ENCODE measurements at regions not wholly inside any gene's neighbourhood (a gene's known extent, or its start where the extent isn't known, plus 50 kb on each side); places are given as distances from the start of the nearest gene placed in this dataset.

DNA sequence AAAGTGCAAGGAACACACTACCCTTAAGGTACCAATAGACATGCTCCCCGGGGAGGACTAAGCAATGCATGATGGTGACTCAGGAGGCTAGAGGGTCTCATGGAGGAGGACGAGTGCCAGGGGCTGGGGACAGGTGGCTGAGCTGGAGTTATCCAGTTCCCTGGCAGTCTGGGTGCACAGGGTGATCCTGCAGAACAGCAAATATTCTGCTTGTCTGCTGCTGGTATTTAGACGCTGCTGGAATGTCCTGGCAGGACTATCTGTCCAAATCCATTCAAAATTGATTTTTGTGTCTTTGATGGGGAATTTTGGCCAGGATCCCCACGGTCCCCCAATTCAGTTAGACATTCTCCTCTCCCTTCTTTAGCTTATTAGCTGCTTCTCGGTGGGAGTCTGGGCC lies 138.7 kb downstream of the C12orf75 start:
- Histone ChIP-seq H3K27ac (no peak overlapping the region), H3K4me3 (no peak overlapping the region), H3K4me1 (ENCODE audit: insufficient read depth) (no peaks in the 10 kb centered on the region), H3K27me3 (no peaks in the 10 kb centered on the region), H3K36me3 (no peaks in the 10 kb centered on the region), H3K9me3 (no peaks in the 10 kb centered on the region)
- intact Hi-C loops (cut with DNase I) = no loop called here
- WGBS, 3 donors = 67 to 69% (median 67%) methylated on average over 5 of the region's 5 CpGs
- DNase-seq = no peak
- no peak for TF ChIP-seq EP300 (IDR thresholded peaks at IDR 0.05)
- TF ChIP-seq POLR2A (IDR thresholded peaks at IDR 0.05) = no peak
- TF ChIP-seq, protein P1, sequence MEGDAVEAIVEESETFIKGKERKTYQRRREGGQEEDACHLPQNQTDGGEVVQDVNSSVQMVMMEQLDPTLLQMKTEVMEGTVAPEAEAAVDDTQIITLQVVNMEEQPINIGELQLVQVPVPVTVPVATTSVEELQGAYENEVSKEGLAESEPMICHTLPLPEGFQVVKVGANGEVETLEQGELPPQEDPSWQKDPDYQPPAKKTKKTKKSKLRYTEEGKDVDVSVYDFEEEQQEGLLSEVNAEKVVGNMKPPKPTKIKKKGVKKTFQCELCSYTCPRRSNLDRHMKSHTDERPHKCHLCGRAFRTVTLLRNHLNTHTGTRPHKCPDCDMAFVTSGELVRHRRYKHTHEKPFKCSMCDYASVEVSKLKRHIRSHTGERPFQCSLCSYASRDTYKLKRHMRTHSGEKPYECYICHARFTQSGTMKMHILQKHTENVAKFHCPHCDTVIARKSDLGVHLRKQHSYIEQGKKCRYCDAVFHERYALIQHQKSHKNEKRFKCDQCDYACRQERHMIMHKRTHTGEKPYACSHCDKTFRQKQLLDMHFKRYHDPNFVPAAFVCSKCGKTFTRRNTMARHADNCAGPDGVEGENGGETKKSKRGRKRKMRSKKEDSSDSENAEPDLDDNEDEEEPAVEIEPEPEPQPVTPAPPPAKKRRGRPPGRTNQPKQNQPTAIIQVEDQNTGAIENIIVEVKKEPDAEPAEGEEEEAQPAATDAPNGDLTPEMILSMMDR (IDR thresholded peaks at IDR 0.05) = no peak

DNA sequence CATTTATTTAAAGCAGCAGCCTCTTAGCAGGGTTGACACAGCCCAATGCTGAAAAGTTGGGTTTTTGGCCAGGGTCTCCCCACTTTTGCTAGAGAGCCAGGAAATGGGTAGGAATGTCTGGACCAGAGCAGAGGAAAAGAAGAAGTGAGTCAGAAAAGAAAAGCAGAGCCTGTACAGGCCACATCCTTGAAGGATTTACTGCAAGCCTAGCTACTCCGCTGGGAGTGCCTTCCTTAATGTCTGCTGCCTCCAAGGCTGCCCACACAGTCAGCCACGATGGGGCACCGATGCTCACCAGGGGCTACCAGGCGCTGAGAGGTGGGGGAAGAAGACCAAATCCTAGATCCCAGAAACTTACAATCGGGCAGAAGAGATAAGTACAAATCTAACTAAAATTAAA lies 139.2 kb downstream of the C12orf75 start:
- Histone ChIP-seq H3K9me3 (no peaks in the 10 kb centered on the region), H3K4me3 (no peak overlapping the region), H3K36me3 (no peaks in the 10 kb centered on the region), H3K27me3 (no peaks in the 10 kb centered on the region), H3K27ac (no peak overlapping the region), H3K4me1 (ENCODE audit: insufficient read depth) (no peaks in the 10 kb centered on the region)
- TF ChIP-seq POLR2A (IDR thresholded peaks at IDR 0.05) = no peak
- no peak for TF ChIP-seq EP300 (IDR thresholded peaks at IDR 0.05)
- TF ChIP-seq, protein P1 (IDR thresholded peaks at IDR 0.05) = no peak
- intact Hi-C loops (cut with DNase I) = no loop called here
- 61 to 79% (median 73%) methylated on average over 5 of the region's 5 CpGs for WGBS, 3 donors
- no peak for DNase-seq

DNA sequence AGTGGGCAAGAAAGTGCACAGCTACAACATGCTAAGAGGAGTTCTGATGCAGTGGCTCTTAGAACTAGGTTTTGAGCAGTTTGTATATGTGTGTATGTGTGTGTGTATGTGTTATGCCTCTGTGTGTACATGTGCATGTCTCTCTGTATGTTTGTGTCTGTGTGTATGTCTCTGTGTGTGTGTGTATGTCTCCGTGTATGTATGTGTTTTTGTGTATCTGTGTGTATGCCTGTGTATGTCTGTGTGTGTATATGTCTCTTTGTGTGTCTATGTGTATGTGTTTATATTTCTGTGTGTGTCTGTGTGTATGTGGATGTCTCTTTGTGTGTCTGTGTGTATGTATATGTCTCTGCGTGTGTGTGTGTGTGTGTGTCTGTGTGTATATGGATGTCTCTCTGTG lies 139.6 kb downstream of the C12orf75 start:
- WGBS, 3 donors = 79 to 88% (median 85%) methylated on average over 2 of the region's 2 CpGs
- H3K4me3 ChIP-seq = no peak overlapping the region
- H3K27ac ChIP-seq = no peak overlapping the region
- DNase-seq = no peak
- no peaks in the 10 kb centered on the region for H3K27me3 ChIP-seq
- intact Hi-C loops (cut with DNase I) = no loop called here
- TF ChIP-seq POLR2A (IDR thresholded peaks at IDR 0.05) (no peak), EP300 (IDR thresholded peaks at IDR 0.05) (no peak)
- TF ChIP-seq, protein P1 (IDR thresholded peaks at IDR 0.05) = no peak
- no peaks in the 10 kb centered on the region for H3K36me3 ChIP-seq
- no peaks in the 10 kb centered on the region for H3K9me3 ChIP-seq
- no peaks in the 10 kb centered on the region for H3K4me1 ChIP-seq (ENCODE audit: insufficient read depth)

DNA sequence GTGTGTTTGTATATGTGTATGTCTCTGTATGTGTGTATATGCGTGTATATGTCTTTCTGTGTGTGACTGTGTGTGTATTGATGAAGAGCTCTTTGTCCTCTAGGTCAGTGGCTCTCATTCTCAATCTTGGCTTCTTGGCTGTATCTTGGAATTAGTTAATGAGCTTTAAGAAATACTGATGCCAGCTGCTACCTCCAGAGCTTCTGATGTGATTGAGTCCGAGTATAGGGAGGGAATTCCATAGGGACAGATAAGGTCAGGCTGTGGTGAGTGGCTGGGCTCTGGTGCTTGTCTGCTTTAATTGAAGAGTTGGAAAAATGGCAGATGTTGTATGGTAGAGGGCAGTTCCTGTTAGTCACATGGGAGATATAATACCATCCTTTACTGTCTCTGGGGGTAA lies 140.1 kb downstream of the C12orf75 start:
- Histone ChIP-seq H3K9me3 (no peaks in the 10 kb centered on the region), H3K27ac (no peak overlapping the region), H3K4me3 (no peak overlapping the region), H3K4me1 (ENCODE audit: insufficient read depth) (no peaks in the 10 kb centered on the region), H3K36me3 (no peaks in the 10 kb centered on the region), H3K27me3 (no peaks in the 10 kb centered on the region)
- DNase-seq = no peak
- TF ChIP-seq EP300 (IDR thresholded peaks at IDR 0.05) = no peak
- TF ChIP-seq, protein P1 (IDR thresholded peaks at IDR 0.05) = no peak
- TF ChIP-seq POLR2A (IDR thresholded peaks at IDR 0.05) = no peak
- intact Hi-C loops (cut with DNase I) = no loop called here
- 77 to 88% (median 84%) methylated on average over 2 of the region's 2 CpGs for WGBS, 3 donors

DNA sequence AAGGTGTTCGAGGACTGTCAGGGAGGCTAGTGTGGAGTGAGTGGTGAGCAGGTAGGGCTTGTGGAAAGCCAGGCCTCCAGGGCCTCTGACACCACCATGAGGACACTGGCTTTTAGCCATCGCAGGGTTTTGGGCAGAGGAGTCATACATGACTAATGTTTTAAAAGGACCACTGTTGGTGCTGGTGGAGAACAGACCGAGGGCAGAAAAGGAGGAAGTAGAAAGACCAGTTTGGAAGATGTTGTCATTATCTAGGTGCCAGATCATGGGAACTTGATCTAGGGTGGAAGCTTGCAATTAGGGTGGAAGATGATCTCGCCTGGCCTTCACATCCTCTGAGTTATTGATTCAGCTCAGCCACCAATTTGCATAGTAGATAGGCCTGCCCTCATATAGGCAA lies 144.2 kb downstream of the C12orf75 start:
- no peaks in the 10 kb centered on the region for H3K27me3 ChIP-seq
- no peaks in the 10 kb centered on the region for H3K36me3 ChIP-seq

More for the DNA sequence above, 144.2 kb downstream of the C12orf75 start:
- H3K4me1 ChIP-seq (ENCODE audit: insufficient read depth) = no peaks in the 10 kb centered on the region
- WGBS, 3 donors = 88 to 93% (median 92%) methylated on average over 4 of the region's 4 CpGs
- intact Hi-C loops (cut with DNase I) = no loop called here
- no peak overlapping the region for H3K27ac ChIP-seq
- no peak for TF ChIP-seq EP300 (IDR thresholded peaks at IDR 0.05)
- TF ChIP-seq, protein P1 (IDR thresholded peaks at IDR 0.05) = no peak
- no peak for TF ChIP-seq POLR2A (IDR thresholded peaks at IDR 0.05)
- no peak overlapping the region for H3K4me3 ChIP-seq
- no peak for DNase-seq
- H3K9me3 ChIP-seq = no peaks in the 10 kb centered on the region

All from ovary (tissue), 7 donors.